HG02943 (cell line): ENCODE measurements at regions not wholly inside any gene's neighbourhood (a gene's known extent, or its start where the extent isn't known, plus 50 kb on each side); places are given as distances from the start of the nearest gene placed in this dataset.

ENCODE experiments used
- ATAC-seq: cut with Tn5 transposase; IDR thresholded peaks from one replicate; pipeline ENCODE4 v1.9.1; 2021; ENCODE audit warnings: mild to moderate bottlenecking, low read depth, moderate library complexity; ENCODE audit not compliant: unreplicated experiment

DNA sequence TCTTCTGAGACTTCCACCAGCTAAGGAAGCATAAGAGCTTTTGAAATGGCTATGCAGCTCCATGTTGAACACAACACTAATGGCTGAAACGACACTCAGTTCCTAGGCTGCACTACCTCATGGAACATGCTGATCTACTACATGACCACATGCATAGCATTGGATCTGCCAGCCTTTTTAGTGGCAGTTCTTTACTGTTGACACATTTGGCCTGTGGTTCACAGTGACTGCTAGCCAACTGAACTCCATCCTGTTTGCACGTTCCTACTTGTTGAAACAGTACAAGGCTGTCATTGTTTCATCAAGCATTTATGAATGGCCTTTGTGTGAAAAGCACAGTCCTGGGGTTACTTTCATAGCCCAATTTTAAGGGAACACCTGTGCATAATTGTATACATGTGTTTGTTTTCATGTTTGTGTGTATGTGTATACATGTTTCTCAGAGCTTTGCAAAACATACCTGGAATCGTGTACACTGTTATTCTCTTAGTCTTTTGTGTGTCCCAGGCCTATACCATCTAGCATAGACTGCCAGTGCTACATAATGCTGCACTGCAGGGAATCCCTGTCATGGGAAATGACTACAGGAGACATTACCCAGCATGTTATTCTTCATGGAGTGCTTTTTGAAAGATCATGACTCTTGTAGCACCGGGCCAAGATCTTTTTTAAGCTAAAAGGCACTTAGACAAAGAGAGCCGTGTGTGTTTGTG, 179.6 kb upstream of the ESRRG start:
- ATAC-seq, result no peak

DNA sequence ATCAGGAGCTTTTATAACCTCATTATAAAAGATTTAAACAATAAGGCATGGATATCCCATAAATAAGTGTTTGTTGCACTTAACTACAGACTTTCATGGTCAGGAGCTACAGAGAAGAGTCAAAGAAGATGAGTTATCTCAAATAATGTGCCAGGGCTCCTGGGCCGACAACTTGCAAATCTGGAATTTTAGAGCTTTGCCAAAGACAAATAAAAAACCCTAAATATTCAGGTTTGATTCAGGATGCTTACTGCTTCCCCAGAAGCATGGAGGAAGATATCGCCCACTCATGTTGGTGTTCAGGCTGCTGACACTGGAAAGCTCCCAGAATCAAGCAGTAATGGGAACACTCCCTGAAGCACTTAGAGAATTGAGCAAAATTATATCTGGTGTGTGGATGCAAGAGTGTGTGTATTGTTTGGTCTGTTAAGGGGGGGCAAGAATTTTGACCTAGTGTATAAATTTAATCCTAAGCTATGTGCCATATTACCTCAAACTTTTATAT, 176.9 kb upstream of the ESRRG start:
- no peak for ATAC-seq

GRCh38 chr1:216898801-216899200, 175.6 kb upstream of the ESRRG start:
- ATAC-seq, result no peak

DNA sequence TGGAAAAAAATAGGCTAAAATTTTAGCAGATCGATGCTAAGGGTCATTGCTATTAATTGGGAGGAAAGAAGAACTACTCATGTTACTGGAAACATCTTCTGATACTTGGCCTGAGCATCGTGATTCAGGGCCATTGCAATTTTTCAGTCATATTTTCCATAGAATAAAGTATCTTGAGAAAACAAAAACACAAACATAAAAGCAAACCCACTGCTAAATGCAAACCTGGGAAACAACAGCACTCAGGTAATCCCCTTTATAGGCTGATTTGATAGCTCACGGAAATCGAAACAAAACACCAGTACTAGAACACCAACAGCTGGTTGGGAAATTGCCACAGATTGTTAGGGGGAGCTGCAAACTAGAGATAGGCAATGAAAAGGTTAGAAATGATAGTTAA, 172.9 kb upstream of the ESRRG start:
- ATAC-seq, result no peak

DNA sequence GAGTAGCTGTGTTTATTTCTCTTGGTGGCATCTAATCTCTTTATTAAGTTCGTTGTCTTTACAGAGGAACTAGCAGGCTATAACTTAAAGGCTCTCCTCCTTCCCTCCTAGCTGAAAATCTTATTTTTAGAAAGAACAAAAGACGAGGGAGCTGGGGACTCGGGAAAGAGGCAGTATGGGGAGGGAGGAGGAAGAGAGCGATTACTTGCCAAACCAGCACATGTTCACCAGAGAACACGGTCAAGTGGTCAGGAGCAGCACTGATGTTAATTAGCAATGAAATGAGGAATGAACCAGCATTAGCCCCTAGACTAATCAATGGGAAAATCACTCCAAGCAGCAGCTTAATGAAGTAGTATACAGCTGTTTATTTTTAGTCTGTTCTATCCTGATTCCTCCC, 171.3 kb upstream of the ESRRG start:
- no peak for ATAC-seq

GRCh38 chr1:216892581-216893160, 169.4 kb upstream of the ESRRG start:
- no peak for ATAC-seq

- ATAC-seq, result no peak
Measured at GRCh38 chr1:216890871-216891270, 167.6 kb upstream of the ESRRG start.

DNA sequence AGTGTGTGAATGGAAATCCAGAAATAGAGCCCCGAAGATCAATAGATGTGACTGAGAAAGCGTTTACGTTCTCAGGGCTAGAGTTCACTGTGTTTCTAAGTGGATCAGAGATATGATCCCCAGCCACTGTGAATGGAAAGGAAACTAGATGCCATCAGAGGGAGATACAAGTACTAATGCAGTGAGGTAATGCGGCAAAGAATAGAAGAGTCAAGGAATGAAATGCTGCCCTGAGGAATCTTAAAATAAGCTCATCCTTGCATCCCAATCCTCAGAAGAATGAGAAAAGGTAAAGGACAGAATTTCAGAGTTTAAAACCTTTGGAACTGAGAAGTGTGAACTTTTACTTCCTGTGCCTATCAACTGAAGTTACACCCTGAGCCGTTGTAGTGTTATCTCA, 165.5 kb upstream of the ESRRG start:
- no peak for ATAC-seq

- no peak for ATAC-seq
Measured at GRCh38 chr1:216887032-216887431, 163.8 kb upstream of the ESRRG start.

DNA sequence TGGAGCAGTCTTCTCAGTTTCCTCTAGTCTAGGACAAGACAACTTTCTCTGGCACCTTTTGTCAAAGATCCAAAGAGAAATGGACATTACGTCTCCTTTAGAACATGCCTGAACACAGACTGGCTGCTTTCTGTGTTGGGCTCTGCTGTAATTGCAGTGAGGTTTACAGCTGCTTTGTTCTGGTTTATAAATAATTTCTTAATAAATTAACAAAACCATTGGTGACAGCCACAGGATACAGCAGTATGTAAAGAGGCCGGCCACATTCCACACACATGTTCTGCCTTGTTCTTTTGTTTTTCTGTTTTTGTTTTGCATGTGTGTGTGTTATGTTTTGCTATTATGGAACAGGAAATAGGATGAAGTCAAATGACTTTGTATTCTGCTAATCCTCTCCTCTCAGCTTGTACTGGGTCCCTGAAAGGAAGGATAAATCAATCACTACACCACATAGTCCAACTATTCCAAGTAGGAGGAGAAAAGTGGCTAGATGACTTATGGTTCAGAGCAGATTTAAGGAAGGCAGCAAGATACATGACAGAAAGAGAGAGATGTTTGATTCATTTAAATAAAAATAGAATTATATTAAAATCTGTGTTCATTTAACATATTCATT, 161.5 kb upstream of the ESRRG start:
- ATAC-seq, result no peak

DNA sequence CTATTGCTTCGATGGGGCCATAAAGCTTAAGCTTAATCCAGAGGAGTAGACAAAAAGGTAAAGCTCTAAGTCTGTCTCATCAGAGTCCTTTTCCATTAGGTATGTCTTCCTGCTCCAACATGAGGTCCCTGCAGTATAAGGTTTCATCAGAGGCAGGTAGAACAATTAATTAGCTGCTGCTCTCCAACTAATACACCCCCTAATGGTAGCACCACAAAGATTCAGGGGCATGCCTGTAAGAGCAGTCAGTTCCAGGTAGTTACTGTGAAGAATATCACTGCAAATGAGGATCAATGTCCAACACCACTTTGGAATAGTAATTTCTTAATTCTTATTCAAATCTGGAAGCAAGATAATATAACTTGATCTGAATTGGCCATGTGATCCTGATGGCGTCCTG, 160.3 kb upstream of the ESRRG start:
- no peak for ATAC-seq

DNA sequence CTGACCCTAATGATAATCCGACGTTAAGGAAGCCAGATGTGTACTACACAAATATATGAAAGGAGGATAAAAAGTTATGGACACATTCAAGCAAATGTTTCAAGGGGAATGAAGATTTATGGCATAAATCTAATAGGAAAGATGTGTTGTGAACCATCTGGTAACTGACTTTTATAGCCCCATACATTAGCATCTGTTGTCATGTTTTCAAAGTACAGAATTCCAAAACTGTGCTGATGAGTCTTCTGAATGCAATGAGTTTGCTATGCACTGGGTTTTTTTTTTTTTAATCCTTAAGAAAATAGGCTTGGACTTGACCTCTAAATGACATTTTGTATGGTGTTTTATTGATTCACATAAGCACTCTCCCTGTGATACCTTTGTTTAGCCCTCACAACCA, 158.5 kb upstream of the ESRRG start:
- ATAC-seq, result no peak

DNA sequence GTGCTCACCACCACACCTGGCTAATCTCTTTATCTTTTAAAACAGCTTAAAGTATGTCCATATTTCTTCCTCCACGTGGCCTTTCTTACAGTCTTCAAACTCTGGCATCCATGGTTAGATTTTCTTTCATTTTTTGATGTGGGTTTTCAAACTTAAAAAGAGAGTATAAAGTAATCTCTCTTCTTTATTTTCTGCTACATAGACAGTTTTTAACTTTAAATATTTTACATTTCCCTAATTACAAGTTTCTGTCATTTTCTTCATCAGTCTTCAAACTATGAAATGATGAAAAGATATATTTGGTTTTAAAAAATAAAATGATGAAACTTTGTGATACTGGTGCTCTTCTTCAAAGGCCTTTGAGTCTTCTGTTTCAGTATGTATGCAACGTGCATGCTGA, 143.5 kb upstream of the ESRRG start:
- no peak for ATAC-seq

GRCh38 chr1:216855810-216856209, 132.6 kb upstream of the ESRRG start:
- no peak for ATAC-seq

DNA sequence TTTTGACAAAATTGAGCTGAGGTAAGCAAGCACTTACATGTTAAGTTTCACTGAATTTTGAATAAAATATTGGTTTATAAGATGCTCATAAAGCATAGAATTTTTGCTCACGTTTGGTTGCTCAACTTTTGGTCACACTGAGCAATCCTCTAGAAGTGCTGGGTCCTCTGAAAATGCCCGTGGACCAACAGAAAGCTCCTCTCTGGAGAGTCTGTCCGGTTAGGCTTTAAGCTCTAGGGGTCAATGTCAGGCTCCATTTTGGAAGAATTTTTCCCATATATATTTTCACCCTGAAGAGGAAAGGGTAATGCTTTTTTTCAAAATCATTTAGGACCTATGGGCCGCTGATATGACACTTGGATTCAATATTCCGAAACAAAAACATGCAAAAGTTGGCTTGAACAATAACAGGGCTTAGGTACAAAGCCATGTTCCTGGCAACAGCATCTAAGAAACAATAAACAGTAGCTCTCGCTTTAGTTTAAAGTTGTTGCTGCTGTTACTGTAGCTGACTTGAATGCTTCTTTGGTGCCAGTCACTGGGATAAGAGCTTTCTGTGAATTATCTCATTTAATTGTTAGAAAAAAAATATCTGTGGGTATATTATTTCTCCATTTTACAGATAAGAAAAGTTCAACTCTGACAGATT, 131.7 kb upstream of the ESRRG start:
- no peak for ATAC-seq

DNA sequence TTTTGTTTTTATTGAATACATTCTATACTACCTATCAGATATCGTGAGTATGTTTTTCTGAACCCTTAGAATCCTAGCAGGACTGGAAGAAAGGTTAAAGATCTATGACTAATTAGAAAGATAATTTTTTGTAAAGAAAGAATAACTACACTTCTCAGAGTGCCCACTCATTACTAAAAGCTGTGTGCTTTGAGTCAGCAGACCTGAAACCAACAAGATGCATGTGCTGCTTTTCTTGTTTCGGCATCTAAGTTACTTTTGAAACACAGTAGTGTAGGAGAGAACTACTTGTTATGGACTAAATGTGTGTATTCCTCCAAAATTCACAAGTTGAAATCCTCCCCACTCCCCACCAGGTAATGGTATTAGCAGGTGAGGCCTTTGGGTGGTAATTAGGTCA, 127.8 kb upstream of the ESRRG start:
- ATAC-seq, result no peak

DNA sequence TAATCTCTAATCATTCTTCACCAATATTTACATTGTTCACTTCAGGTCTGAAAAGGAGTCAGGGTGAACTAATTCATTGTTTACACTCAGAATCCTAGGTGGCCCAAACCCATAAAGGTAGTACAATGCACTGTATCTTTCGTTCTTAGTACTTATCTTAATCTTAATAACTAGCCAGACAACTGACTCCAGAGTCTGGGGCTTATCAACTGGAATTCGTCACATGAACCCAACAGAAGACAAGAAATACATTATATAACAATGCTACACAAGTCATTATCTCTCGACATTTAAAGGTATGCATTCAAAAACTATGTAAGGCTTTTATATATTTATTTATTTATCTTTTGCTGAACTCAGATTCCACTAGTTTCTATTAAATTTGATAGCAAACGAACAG, 125.9 kb upstream of the ESRRG start:
- ATAC-seq, result no peak

DNA sequence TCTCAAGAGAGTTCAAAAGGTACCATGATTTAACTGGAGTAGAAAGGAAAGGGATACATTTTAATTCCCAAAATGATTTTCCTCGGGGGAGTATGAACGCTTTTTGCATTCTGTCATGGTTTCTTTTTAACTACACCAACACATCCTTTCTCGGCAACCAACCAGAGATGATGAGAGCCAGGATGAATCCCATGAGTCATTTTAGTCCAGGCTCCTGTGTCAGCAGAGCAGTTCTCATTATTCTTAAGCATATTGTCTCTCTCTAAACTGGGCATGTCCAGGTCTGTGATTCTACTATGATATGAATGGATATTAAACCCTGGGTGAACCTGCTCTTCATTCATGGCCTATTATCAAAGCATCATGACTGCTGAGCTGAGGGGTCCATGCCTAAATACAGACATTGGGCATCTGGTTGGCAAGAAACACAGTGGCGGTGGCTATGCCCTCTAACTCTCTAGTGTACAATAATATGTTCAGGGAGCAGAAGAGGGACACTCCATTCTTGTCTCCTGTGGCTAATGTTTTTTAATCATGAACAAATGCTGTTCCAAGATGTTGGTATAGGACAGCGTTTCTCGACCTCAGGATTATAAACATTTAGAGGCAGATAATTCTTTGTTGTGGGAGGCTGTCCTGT, 124.3 kb upstream of the ESRRG start:
- no peak for ATAC-seq

DNA sequence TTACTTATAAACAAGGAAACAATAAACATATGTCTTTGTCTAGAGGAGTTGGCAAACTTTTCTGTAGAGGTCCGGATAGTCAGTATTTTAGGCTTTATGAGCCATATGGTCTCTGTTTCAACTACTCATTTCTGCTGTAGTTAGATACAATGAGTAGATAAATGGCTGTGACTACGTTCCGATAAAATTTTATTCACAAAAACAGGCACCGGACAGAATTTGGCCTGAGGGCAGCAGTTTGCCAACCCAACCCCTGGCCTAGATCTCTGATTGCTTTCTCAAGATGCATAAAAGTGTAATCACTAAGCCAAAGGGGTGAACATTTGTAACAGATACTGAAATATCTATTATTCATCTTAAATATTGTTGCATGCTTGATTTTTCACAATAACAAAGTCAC, 123.1 kb upstream of the ESRRG start:
- no peak for ATAC-seq

DNA sequence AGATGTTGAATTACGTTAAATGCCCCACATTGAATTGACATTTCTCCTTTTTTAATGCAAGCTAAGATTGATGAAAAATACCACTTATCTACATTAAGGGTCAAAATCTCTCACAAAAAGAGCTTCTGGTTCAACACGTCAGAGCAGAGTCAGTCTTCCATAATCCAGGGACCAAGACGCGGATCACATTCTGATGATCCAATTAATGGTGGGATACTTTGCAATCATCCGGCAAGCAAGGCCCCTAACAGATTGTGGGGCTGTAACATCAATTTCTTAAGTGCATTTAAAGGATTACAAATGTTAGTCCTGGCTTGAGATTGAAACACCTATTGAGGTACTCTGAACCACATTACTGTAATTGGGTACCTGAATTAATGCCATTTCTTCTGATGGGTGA, 120.2 kb upstream of the ESRRG start:
- no peak for ATAC-seq

DNA sequence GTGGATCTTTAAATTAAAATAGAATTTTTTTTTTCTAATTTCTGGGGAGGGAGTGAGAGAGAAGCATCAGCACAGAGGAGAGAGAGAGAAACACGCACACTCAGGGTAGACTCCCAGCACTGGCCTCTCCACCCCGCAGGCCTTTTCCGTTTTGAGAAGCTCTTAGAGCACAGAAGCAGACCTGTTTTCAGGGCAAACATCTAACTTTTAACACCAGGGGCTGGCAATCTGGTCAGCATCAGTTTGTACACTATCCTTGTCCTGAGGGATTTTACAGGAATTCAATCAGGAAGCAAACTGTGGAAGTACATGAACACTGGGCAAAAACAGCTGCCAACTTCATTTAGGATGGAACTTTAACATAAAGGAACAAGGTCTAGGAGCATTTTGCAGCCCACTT, 117.9 kb upstream of the ESRRG start:
- no peak for ATAC-seq
